Medulla oblongata (tissue), 1 donor: ENCODE measurements at regions not wholly inside any gene's neighbourhood (a gene's known extent, or its start where the extent isn't known, plus 50 kb on each side); places are given as distances from the start of the nearest gene placed in this dataset.

Experiments used
- DNase-seq: peaks from one replicate; pipeline ENCODE4 v3.0.0-alpha.2; 2015; ENCODE audit errors: extremely low spot score

DNA sequence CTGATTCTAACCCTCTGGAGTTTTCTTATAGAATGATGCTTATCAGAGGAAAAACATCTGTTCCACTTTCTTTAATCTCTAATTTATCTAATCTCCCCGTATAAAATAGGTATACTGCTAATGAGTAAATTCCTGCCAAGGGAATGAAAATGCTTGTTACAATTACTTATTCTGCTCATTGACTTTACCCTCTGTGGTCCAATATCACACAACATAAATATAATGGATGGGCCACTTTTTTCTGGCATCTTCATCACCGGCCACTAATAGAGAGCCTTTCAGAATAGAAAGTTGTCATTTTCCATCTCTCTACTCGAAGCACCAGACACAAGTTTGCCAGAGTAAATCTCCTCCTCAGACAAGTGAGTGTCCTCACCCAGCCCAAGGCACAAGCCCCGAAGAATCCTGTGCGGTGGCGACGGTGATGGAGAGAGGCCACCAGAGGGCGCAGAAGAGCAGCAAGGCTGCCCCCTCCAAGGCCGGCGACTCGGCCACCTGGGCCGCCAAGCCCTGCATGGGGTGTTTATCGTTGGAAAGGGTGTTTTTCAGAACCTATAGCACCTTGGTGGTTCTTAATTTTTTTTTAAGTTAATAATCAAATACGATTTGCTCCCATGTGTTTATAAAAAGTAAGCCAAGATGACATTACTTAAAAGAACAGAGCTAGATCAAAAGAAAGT lies 212.9 kb upstream of the ARID1B start:
- peak; percentile 89 for DNase-seq

DNA sequence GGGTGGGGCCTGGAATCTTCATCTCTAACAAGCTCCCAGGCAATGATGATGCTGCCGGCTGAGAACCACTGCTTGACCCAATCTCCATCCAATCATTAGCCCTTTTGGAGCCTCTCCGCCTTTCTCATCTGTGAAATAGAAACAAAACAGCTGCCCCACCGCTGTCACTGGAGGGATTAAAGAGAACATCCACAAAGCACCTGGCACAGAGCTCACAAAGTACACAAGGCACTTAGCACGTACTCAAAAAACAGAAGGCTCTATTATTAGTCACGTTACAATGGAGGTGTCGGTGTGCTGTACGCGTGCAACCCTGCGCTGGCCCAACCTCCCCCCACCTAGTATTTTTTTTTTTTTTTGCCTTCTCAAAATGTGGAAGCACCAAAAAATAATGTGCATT lies 213.5 kb upstream of the ARID1B start:
- no peak for DNase-seq

DNA sequence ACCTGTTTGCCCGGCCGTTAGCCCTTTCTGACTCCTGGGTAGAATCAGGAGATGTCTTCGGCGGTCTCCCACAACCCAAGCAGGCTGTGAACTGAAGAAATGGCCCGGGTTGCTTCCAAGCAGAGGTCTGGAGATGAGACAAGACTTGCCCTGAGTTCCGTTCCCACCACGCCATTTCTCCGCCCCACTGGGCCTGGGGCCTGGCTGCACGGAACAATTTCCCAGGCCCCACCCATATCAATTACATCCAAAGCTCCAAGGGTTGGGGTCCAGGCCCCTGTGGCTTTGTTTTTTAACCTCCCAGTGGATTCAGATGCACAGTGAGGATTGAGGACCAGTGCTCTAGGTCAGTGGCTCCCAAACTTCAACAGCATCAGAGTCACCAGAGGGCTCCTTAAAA lies 214.5 kb upstream of the ARID1B start:
- no peak for DNase-seq

DNA sequence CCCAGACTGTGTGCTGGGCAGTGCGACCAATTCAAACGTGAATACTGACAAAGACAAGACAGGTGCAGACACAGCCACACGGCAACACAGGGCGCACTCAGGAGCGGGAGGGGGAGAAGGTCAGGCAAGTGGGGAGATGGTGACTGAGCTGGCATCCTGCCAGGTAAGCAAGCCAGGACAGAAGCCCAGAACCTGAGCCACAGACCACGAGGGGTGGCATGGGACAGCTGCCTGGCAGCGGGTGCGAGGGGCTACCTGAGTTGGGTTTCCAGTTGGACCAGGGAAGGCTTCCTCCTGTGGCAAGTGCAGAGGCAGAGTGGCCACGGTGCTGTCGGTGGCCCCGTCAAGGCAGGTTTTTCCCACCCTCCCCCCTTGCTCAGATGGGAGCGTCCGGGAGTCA lies 215.2 kb upstream of the ARID1B start:
- no peak for DNase-seq

DNA sequence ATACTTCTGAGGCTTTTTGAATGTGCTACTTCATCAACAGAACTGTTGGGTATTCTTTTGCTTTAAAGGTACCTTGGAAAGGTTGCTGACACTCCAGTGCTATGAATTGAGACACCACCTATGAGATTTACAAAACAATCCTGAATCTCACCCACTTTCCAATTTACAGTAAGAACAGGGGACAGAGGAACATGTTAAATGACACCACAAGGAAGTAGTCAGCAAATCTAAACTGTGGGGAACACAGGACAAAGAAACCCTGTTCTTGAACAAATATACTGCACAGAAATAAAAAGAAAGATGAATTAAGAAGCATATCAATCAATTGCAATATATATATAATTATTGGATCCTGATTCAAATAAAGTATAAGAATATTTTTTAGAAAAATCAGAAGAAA lies 216.7 kb upstream of the ARID1B start:
- no peak for DNase-seq

DNA sequence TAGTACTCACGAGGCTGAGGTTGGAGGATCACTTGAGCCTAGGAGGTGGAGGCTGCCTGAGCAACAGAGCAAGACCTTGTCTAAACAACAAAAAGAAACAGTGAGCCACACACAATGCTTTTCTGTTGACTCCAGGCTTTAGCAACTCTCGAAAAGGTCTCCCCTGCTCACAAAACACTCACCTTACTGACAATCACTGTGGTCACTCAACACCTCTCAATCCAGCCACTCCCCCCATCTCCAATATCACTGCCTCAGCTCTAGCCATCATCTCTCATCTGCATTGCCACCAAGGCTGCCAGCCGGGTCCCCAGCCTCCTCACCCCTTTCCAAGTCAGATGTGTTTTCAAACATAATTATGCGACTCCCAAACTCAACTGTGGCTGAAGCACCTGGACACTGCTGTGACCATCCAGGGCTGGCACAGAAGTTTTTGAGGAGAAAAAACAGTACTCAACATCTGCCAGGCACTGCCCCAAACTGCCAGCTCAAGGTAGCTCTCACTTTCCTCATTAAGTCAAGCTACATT lies 218.0 kb upstream of the ARID1B start:
- DNase-seq, result no peak

DNA sequence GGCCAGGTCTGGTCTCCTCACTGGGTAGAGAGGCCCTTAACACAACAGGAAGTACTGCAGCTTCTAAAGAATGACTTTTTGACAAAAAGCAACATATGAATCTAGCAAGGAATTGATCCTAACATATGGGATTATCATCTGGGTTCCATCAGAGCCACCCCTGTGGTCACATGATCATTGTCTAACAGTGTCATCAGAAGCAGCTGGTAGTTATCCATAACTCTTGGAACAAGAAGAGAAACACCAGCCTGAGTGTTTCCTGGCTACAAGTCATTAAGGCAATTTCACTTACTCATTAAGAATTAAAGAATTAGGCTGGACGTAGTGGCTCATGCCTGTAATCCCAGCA lies 219.3 kb upstream of the ARID1B start:
- DNase-seq, result no peak

DNA sequence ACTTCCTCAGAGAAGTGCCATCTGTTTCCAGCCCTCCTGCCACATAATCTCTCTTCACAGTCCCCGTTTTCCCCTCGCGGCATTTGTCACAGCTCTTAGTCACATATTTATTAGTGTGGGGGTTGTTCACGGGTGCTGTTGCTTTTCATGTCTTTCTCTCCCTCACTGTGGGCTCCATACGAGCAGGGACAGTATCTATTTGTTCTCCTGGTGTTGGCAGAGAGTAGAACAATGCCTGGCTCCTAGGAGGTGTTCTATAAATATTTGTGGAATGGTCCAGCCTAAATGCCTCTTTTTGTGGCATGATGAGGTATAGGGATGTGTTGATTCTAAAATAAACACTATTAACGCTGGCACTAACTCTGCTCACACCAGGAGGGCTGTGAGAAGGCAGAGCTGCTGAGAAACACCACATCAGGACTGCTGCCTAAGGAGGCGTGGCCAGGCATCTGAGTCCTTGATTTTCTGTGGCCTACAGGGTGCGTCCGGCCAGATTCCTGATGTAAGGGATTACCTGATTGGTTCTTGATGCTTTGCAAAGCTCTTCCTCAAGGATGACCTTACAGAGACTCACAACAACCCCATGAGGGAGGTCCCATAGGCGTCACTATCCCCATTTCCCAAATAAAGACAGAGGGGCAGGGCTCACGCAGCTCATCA lies 219.8 kb upstream of the ARID1B start:
- DNase-seq, result peak; percentile 67

DNA sequence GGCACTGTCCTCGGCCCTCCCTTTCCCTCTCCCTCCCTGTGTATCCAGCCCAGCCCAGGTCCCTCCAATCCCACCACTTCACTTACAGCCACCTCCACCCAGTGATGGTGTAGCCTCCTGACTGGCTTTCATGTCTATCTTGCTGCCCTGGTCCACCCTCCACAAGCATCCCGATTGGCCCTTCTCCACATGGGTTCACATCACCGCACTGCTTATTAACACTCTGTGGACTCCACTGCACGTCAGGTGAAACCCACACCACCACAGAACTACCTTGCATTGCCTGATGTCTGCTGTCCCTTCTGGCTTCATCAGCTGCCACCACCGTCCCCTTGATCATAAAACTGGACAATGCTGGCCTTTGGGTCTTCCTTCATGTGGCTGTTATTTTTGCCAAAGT lies 220.4 kb upstream of the ARID1B start:
- DNase-seq, result no peak

DNA sequence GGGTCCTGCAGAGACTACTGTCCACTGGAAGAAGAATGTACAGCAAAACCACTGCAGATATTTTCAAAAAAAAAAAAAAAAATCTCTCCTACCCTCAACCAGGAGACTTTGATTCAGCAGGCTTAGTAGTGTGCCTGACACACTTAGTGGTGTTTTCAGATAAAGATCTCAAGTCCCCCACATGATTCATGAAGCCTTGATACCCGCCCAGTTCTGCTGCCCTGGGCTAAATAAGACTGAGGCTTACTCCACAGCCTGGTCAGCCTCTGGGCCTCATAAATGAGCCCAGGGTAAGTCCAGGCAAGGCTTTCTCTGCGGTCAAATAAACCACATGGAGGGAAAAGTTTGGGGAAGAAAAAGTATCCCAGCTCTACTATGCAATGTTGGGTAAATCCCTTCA lies 222.1 kb upstream of the ARID1B start:
- no peak for DNase-seq

DNA sequence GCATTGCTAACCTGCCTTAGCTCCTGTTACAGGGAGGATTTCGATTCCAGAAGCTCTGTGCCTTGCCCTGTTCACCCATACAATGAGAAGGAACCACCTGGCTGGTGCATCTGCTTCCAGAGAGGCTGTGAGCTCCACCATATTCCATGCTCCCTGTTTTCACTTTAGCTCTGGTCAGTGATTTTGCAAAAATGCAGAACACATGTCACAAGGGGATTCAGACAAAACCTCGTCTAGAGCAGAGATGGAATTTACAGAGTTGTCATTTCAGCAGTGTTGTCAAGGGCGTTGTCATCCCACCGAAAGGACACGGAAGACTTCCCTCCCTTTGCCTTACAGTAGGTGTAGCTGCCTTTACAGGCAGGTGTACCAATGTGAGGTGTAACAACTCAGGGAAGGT lies 223.0 kb upstream of the ARID1B start:
- DNase-seq, result no peak

DNA sequence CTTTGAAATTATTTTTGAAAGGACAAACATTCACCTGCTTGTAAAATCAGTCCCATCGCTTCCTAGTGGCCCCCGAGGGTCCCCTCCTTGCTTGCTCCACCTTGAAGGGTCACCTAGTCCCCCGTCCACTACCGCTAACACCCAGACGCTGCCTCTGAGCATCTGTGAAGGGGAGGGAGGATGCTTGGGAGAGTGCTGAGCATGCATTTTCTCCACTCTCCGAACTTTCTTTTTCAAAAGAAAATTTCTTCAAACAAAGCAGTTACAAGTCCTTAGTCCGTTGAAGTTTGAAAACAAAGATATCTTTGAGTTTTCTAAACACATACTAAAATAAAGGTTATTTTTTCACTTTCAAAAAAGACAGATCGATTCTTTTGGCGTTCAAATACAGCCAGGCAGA lies 224.3 kb upstream of the ARID1B start:
- DNase-seq, result no peak

DNA sequence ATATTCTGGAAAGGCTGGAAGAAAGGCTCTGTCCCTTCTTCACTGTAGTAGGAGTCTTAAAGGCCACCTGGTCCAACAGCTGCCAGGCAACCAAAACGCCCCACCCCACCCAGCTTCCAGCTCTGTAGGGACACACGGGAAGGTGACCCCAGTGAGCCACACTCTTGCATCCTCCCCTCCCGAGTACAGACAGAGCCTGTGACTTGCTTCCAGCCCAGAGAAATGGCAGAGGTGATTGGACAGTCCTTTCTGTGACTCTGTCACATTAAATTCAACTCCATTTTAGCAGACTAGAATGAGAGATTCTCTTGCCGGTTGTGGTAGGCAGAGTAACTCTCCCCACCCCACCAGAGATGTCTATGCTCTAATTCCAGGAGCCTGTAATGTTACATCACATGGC lies 226.2 kb upstream of the ARID1B start:
- no peak for DNase-seq

DNA sequence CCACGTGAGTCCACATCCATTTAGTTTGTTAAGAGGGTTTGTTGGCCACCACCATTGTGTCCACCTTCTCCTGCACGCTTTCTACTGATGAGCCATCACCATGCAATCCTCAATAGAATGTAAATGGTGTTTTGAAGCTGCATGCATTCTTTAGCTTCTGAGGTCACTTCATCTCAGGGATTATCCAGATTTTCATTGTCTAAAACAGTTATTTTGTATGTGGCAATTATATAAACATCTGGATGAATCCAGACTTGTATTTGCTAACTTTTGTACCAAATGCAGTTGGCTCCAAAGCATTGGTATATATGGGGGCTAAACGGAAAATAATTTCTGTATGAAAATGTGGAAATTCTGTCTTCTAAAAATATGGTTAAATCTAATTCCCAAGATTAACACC lies 231.2 kb upstream of the ARID1B start:
- DNase-seq, result no peak

DNA sequence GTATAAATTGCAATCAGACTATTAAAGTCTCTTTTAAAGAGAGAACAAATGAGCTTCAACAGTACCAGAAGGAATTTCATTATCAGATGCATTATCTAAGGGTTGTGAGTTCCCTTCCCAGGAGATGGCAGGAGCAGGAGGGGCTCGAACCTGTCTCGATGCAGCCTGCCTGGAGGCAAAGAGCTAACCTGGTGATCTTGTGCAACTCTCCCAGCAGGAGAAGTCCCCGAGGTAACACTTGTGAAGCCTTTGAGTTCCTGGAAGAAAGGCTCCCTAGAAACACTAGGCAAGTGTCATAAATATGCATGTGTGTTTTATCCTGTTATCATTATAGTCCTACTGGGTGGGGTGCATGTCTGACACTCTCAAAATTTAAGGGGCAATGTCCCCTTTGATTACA lies 232.2 kb upstream of the ARID1B start:
- DNase-seq, result no peak

DNA sequence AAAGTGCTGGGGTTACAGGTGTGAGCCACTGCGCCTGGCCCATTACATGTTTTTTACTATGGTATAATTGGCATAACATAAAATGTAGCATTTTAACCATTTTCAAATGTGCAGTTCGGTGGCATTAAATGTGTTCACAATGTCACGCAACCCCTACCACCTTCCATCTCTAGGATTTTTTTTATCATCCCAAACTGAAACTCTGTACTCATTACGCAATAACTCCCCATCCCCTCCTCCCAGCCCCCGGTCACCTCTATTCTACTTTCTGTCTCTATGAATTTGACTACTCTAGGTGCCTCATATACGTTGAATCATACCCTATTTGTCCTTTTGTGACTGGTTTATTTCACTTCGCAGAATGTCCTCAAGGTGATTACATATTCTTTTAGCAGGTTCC lies 233.1 kb upstream of the ARID1B start:
- no peak for DNase-seq

DNA sequence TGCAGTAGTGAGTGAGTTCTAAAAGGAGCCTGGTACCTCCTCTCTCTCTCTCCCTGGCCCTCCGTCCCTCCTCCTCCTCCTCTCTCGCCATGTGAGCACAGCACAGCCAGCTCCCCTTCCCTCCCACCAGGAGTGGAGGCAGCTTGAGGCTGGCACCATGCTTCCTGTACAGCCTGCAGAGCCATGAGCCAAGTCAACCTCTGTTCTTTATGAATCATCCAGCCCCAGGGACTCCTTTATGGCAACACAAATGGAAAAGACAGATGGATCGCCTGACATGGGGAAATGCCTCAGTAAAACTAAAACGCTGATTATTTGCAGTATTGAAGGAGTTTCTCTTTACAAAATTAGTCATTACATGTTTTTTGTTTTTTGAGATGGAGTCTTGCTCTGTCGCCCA lies 233.7 kb upstream of the ARID1B start:
- DNase-seq, result no peak

DNA sequence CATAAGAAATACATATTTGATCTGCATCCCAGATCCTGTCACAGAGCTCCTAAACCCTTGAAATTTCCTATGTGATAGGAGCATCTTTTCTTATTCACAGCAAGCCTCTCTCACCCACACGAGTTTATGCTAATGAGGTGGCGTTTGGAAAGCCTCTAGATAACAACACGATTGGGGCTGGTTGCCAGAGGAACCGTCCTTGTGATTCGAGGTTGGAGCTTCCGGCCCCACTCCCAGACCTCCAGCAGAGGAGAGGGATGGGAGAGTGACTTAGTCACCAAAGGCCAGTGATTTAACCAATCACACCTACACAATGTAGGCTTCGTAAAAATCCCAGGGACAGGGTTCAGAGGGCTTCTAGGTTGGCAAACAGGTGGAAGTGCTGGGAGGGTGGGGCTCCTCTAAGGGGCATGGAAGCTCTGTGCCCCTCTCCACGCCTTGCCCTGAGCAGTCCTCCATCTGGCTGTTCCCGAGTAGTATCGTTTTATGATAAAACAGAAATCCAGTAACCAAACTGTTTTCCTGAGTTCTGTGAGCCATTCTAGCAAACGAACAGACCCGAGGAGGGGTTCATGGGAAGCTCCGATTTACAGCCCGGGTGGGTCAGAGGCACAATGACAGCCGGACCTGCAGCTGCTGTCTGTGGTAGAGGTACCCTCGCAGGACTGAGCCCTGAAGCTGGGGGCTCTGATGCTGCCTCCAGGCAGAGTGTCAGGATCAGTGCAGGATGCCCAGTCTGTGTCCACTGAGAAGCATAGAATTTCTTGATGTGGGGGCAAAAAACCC lies 238.1 kb upstream of the ARID1B start:
- no peak for DNase-seq

DNA sequence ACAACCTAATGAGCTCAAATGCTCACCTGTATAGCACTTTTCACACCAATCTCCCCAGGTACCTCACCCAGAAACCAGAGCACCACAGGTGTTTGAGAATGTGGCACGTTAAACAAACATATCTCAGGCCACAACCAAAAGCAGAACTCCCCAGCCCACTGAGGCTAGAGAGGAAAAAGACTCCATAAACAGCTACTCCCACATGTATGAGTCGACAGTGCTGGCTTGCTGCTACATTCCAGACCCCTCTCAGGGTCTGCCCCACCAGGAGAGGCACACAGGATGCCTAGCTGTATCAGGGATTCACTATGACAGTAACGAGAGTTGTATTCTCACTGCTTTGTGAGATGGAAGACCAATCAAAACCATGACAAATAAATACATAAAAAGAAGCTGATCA lies 242.6 kb upstream of the ARID1B start:
- no peak for DNase-seq

DNA sequence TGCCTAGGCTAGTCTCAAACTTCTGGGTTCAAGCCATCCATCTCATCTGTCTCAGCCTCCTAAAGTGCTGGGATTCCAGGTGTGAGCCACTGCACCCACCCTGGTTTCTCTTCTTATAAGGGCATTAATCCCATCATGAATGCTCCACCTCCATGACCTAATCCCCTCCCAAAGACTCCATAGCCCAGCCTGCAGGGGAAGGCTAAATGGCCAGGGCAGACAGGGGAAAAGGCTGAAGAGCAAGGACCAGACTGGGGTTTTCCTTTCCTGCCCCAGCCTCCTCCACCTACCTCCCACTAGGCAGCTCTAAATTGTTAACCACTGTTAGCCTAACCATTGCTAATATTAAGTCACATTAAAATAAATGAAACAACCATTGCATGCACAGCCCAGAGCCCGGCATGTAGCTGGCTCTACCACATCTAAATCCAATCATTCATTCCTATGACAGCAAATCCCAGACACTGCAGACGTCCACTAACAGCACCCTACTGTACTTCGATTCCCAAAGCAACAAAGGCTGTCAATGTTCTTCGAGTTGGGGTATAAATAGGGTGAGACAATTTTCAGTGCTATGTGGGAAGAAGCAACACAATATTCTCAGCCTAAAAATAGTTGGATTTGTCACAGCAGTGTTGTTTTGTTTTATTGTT lies 243.2 kb upstream of the ARID1B start:
- DNase-seq, result no peak

DNA sequence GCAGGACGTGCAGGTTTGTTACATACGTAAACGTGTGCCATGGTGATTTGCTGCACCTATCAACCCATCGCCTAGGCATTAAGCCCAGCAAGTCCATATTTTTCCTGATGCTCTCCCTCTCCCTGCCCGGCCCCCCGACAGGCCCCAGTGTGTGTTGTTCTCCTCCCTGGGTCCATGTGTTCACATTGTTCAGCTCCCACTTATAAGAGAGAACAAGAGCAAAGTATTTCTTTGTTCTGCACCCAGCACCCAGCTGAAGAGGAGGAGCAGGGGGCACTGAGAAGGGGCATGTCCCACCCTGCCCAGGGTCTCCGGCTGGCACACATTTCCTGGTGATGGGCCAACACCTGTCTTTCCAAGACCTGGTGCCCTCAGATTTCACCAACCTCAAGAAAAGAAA lies 251.1 kb upstream of the ARID1B start:
- no peak for DNase-seq

DNA sequence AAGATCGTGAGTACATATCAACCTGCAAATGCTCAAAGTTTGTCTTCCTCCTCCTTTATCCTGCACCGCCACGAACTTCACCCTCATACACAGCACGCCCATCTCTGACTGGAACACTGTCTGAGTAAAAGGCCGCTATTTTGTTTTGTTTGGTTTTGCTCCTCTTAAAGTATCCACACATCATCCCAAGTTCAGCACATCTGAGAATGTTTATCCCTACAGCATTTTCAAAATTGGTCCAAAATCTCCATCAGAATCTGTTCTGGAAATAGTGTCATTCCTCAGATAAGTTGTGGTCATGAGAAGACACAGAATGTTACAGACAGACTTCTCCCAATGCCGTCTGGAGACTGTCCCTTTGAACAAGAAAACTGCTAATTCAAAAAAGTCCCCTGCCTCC lies 251.6 kb upstream of the ARID1B start:
- DNase-seq, result no peak

DNA sequence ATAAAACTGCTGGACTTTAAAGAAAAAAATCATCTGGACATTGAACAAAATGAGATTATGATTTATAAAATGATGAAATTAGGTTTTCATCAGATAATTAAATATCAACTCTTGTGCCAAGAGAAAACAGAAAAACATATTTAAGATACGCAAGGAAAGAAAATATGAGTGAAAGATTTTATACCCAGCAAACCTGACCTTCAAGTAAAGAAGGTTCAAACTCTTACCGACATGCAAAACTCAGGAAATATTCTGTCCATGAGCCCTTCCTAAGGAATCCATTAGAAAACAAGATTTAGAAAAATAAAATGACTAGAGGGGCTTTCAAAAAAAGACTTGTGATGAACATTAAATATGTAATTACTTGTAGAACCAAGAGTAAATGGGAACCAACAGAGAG lies 257.2 kb upstream of the ARID1B start:
- no peak for DNase-seq
